C4-2B (cell line): ENCODE measurements at regions not wholly inside any gene's neighbourhood (a gene's known extent, or its start where the extent isn't known, plus 50 kb on each side); places are given as distances from the start of the nearest gene placed in this dataset.

ENCODE experiments used
- H3K27ac ChIP-seq: fragments of 450-650 bp; 2 replicates; pipeline ENCODE4 v1.5.1; 2017
- CTCF ChIP-seq: fragments of 450-650 bp; conservative IDR thresholded peaks from 2 replicates; pipeline ENCODE4 v1.5.1; 2017; ENCODE audit warnings: mild to moderate bottlenecking
- ZFX ChIP-seq: fragments of 450-650 bp; IDR thresholded peaks from 2 replicates; pipeline ENCODE4 v1.6.1; 2017

GRCh38 chr2:71736091-71736861, 282.9 kb downstream of the DYSF start:
- TF ChIP-seq ZFX (no peak), CTCF (no peak)
- H3K27ac ChIP-seq: no peak overlapping the region
